ENCODE measurements at regions not wholly inside any gene's neighbourhood (a gene's known extent, or its start where the extent isn't known, plus 50 kb on each side); places are given as distances from the start of the nearest gene placed in this dataset.
"Not testable (repeated sequence)": the region's sequence is repeated elsewhere in the genome, so short reads cannot be mapped to it uniquely, and the experiment has no call there.

GRCh38 chr1:29408831-29409605 is 172.7 kb downstream of the PTPRU start:
- Histone ChIP-seq H3K4me1 (peaks cover 11% of the 10 kb centered on the region), H3K79me2 (ENCODE audit: low read depth) (no peaks in the 10 kb centered on the region), H3K36me3 (no peaks in the 10 kb centered on the region), H3K9ac (no peak overlapping the region), H3K27me3 (no peaks in the 10 kb centered on the region), H3K27ac (no peak overlapping the region), H3K4me3 (no peak overlapping the region), H4K20me1 (ENCODE audit: low read depth) (no peaks in the 10 kb centered on the region), H2AFZ (replicated peaks) (no peak overlapping the region), H3F3A (ENCODE audit: low read depth) (peaks cover 16% of the 10 kb centered on the region), H3K9me3 (ENCODE audit: low read depth) (no peaks in the 10 kb centered on the region), H3K4me2 (no peak overlapping the region)
- Mint-ChIP-seq H3K27me3 (ENCODE audit: insufficient read depth, low read depth) (peaks cover 8% of the 10 kb centered on the region), H3K27ac (no peak overlapping the region), H3K9me3 (no peaks in the 10 kb centered on the region), H3K36me3 (no peaks in the 10 kb centered on the region), H3K4me3 (no peak overlapping the region), H3K4me1 (peaks cover 18% of the 10 kb centered on the region)
- TF ChIP-seq CTCF (IDR thresholded peaks at IDR 0.05): no peak
- no peak for TF ChIP-seq EZH2 (IDR thresholded peaks at IDR 0.05)
- TF ChIP-seq EZH2phosphoT487 (IDR thresholded peaks at IDR 0.05): no peak
- DNase-seq (ENCODE audit: low spot score): no peak

- DNase-seq (ENCODE audit: low spot score): no peak
- peaks cover 16% of the 10 kb centered on the region for H3K4me1 Mint-ChIP-seq
- no peak overlapping the region for H3K4me3 Mint-ChIP-seq
- Histone ChIP-seq H3F3A (ENCODE audit: low read depth) (peaks cover 13% of the 10 kb centered on the region), H3K79me2 (ENCODE audit: low read depth) (no peaks in the 10 kb centered on the region), H3K36me3 (no peaks in the 10 kb centered on the region), H2AFZ (replicated peaks) (no peak overlapping the region), H3K4me2 (no peak overlapping the region), H3K27ac (no peak overlapping the region), H3K9ac (no peak overlapping the region), H3K4me3 (no peak overlapping the region), H3K27me3 (no peaks in the 10 kb centered on the region), H3K9me3 (ENCODE audit: low read depth) (no peaks in the 10 kb centered on the region), H4K20me1 (ENCODE audit: low read depth) (no peaks in the 10 kb centered on the region), H3K4me1 (peaks cover 11% of the 10 kb centered on the region)
- H3K27ac Mint-ChIP-seq: no peak overlapping the region
- H3K36me3 Mint-ChIP-seq: no peaks in the 10 kb centered on the region
- TF ChIP-seq EZH2phosphoT487 (IDR thresholded peaks at IDR 0.05) (no peak), EZH2 (IDR thresholded peaks at IDR 0.05) (no peak), CTCF (IDR thresholded peaks at IDR 0.05) (no peak)
- peaks cover 2% of the 10 kb centered on the region for H3K9me3 Mint-ChIP-seq
- H3K27me3 Mint-ChIP-seq (ENCODE audit: insufficient read depth, low read depth): peaks cover 8% of the 10 kb centered on the region
Observed at GRCh38 chr1:29406814-29407213, 170.5 kb downstream of the PTPRU start.

GRCh38 chr1:29400203-29400602 is 163.9 kb downstream of the PTPRU start:
- H3K27ac ChIP-seq; H3K36me3 Mint-ChIP-seq; H3K27me3 ChIP-seq; H3K9me3 Mint-ChIP-seq; H3K9ac ChIP-seq; H3F3A ChIP-seq (ENCODE audit: low read depth); H3K27ac Mint-ChIP-seq; DNase-seq (ENCODE audit: low spot score); H3K4me3 Mint-ChIP-seq; H3K27me3 Mint-ChIP-seq (ENCODE audit: insufficient read depth, low read depth); H4K20me1 ChIP-seq (ENCODE audit: low read depth); H3K4me2 ChIP-seq; H2AFZ ChIP-seq (replicated peaks); H3K79me2 ChIP-seq (ENCODE audit: low read depth); H3K4me1 Mint-ChIP-seq; H3K36me3 ChIP-seq; H3K4me3 ChIP-seq; H3K4me1 ChIP-seq; H3K9me3 ChIP-seq (ENCODE audit: low read depth): not testable (repeated sequence)

- Histone ChIP-seq H3K36me3 (no peaks in the 10 kb centered on the region), H3K4me3 (no peak overlapping the region), H3K27ac (no peak overlapping the region), H3K9ac (no peak overlapping the region), H4K20me1 (ENCODE audit: low read depth) (no peaks in the 10 kb centered on the region), H3K4me2 (no peak overlapping the region), H2AFZ (replicated peaks) (no peak overlapping the region), H3F3A (ENCODE audit: low read depth) (no peaks in the 10 kb centered on the region), H3K79me2 (ENCODE audit: low read depth) (no peaks in the 10 kb centered on the region), H3K27me3 (no peaks in the 10 kb centered on the region), H3K4me1 (no peaks in the 10 kb centered on the region), H3K9me3 (ENCODE audit: low read depth) (no peaks in the 10 kb centered on the region)
- Mint-ChIP-seq H3K36me3 (no peaks in the 10 kb centered on the region), H3K4me3 (no peak overlapping the region), H3K4me1 (no peaks in the 10 kb centered on the region), H3K9me3 (peaks cover 6% of the 10 kb centered on the region), H3K27ac (no peak overlapping the region), H3K27me3 (ENCODE audit: insufficient read depth, low read depth) (peaks cover 3% of the 10 kb centered on the region)
- no peak for DNase-seq (ENCODE audit: low spot score)
- TF ChIP-seq CTCF (IDR thresholded peaks at IDR 0.05) (no peak), EZH2phosphoT487 (IDR thresholded peaks at IDR 0.05) (no peak), EZH2 (IDR thresholded peaks at IDR 0.05) (no peak)
Observed at GRCh38 chr1:29399465-29399864, 163.1 kb downstream of the PTPRU start.

Measured in neural progenitor cell (in vitro differentiated cells).